HFFc6 (cell line): ENCODE measurements at regions not wholly inside any gene's neighbourhood (a gene's known extent, or its start where the extent isn't known, plus 50 kb on each side); places are given as distances from the start of the nearest gene placed in this dataset.
"Not testable (repeated sequence)": the region's sequence is repeated elsewhere in the genome, so short reads cannot be mapped to it uniquely, and the experiment has no call there.

ENCODE experiments used
- DNase-seq: peaks from one replicate; pipeline ENCODE4 v3.0.0-alpha.2; 2018
- H3K27ac Mint-ChIP-seq: 2 replicates; pipeline ENCODE4 v1.8.0; 2020; ENCODE audit warnings: mild to moderate bottlenecking, mixed read lengths
- H3K27me3 Mint-ChIP-seq: 2 replicates; pipeline ENCODE4 v1.8.0; 2021; ENCODE audit warnings: mild to moderate bottlenecking, moderate library complexity, mixed read lengths; ENCODE audit not compliant: insufficient read depth
- H3K36me3 Mint-ChIP-seq: 2 replicates; pipeline ENCODE4 v1.8.0; 2021; ENCODE audit warnings: low read depth, mixed read lengths
- H3K4me1 Mint-ChIP-seq: 2 replicates; pipeline ENCODE4 v1.8.0; 2020; ENCODE audit warnings: low read depth, mixed read lengths
- H3K4me3 Mint-ChIP-seq: 2 replicates; pipeline ENCODE4 v1.8.0; 2020; ENCODE audit warnings: mild to moderate bottlenecking, moderate library complexity, mixed read lengths
- H3K9me3 Mint-ChIP-seq: 2 replicates; pipeline ENCODE4 v1.8.0; 2020; ENCODE audit warnings: mild to moderate bottlenecking, mixed read lengths
- CTCF ChIP-seq: fragments of 200-600 bp; sonication (generic); IDR thresholded peaks from 2 replicates; pipeline ENCODE4 v1.5.0; 2021; ENCODE audit warnings: antibody characterized with exemption, mild to moderate bottlenecking

- peaks cover 51% of the 10 kb centered on the region for H3K9me3 Mint-ChIP-seq
- TF ChIP-seq CTCF = no peak
- 0 out of 2 replicates have a peak, but pooled peaks cover 1% of the 10 kb centered on the region for H3K27me3 Mint-ChIP-seq
- no peaks in the 10 kb centered on the region for H3K4me1 Mint-ChIP-seq
- H3K4me3 Mint-ChIP-seq = no peak overlapping the region
- no peaks in the 10 kb centered on the region for H3K36me3 Mint-ChIP-seq
- no peak for DNase-seq
- no peak overlapping the region for H3K27ac Mint-ChIP-seq
Observed at GRCh38 chr6:22173311-22173710, 123.5 kb downstream of the PRL start.

GRCh38 chr6:22180250-22180649, 116.6 kb downstream of the PRL start:
- H3K9me3 Mint-ChIP-seq = peaks cover 43% of the 10 kb centered on the region
- H3K36me3 Mint-ChIP-seq, H3K27ac Mint-ChIP-seq, H3K27me3 Mint-ChIP-seq, H3K4me3 Mint-ChIP-seq, H3K4me1 Mint-ChIP-seq, DNase-seq: not testable (repeated sequence)

GRCh38 chr6:22184371-22184770, 112.5 kb downstream of the PRL start:
- no peak for DNase-seq
- TF ChIP-seq CTCF = no peak
- Mint-ChIP-seq H3K4me1 (no peaks in the 10 kb centered on the region), H3K9me3 (peaks cover 42% of the 10 kb centered on the region), H3K27me3 (no peaks in the 10 kb centered on the region), H3K4me3 (no peak overlapping the region), H3K27ac (no peak overlapping the region), H3K36me3 (no peaks in the 10 kb centered on the region)

- no peaks in the 10 kb centered on the region; the same call in 1 of the 2 replicates for H3K36me3 Mint-ChIP-seq
- H3K4me3 Mint-ChIP-seq = no peak overlapping the region
- H3K9me3 Mint-ChIP-seq = peaks cover 11% of the 10 kb centered on the region
- TF ChIP-seq CTCF = no peak
- H3K27me3 Mint-ChIP-seq = no peaks in the 10 kb centered on the region; the same call in 1 of the 2 replicates
- DNase-seq = no peak
- H3K27ac Mint-ChIP-seq = no peak overlapping the region
- H3K4me1 Mint-ChIP-seq = no peaks in the 10 kb centered on the region
Observed at GRCh38 chr6:22189946-22190345, 106.9 kb downstream of the PRL start.

GRCh38 chr6:22194188-22194921, 102.5 kb downstream of the PRL start:
- no peak overlapping the region for H3K27ac Mint-ChIP-seq
- H3K36me3 Mint-ChIP-seq = no peaks in the 10 kb centered on the region; the same call in 1 of the 2 replicates
- H3K27me3 Mint-ChIP-seq = no peaks in the 10 kb centered on the region; the same call in 1 of the 2 replicates
- H3K4me3 Mint-ChIP-seq = no peak overlapping the region
- no peaks in the 10 kb centered on the region for H3K4me1 Mint-ChIP-seq
- DNase-seq = no peak
- TF ChIP-seq CTCF = no peak
- H3K9me3 Mint-ChIP-seq = peaks cover 17% of the 10 kb centered on the region; the same call in 1 of the 2 replicates

- Mint-ChIP-seq H3K27me3 (no peaks in the 10 kb centered on the region; the same call in 1 of the 2 replicates), H3K36me3 (no peaks in the 10 kb centered on the region), H3K9me3 (peaks cover 12% of the 10 kb centered on the region; the same call in 1 of the 2 replicates), H3K4me3 (no peak overlapping the region), H3K4me1 (no peaks in the 10 kb centered on the region), H3K27ac (no peak overlapping the region)
- no peak for TF ChIP-seq CTCF
- DNase-seq = no peak
Observed at GRCh38 chr6:22199771-22200170, 97.1 kb downstream of the PRL start.
